Fibroblast of the aortic adventitia (primary cell): ENCODE measurements at regions not wholly inside any gene's neighbourhood (a gene's known extent, or its start where the extent isn't known, plus 50 kb on each side); places are given as distances from the start of the nearest gene placed in this dataset.

Source experiments
- DNase-seq: peaks from one replicate; pipeline ENCODE4 v3.0.0-alpha.2; 2010; ENCODE audit warnings: low read depth
- H3K4me3 ChIP-seq: 2 replicates; pipeline ENCODE4 v1.5.1; 2011; ENCODE audit warnings: low read depth, mild to moderate bottlenecking, control low read depth, low read length, moderate library complexity
- CTCF ChIP-seq: IDR thresholded peaks from 2 replicates; pipeline ENCODE4 v1.5.1; 2011; ENCODE audit warnings: mild to moderate bottlenecking, low read length, control low read depth, inconsistent platforms; ENCODE audit not compliant: insufficient read depth

- no peak for TF ChIP-seq CTCF
- H3K4me3 ChIP-seq: no peak overlapping the region
- DNase-seq: no peak
Measured at GRCh38 chr12:74614426-74614825, 76.8 kb downstream of the ATXN7L3B start.

- no peak for TF ChIP-seq CTCF
- no peak overlapping the region for H3K4me3 ChIP-seq
- DNase-seq: no peak
Measured at GRCh38 chr12:74619084-74619483, 81.4 kb downstream of the ATXN7L3B start.

- no peak for TF ChIP-seq CTCF
- no peak overlapping the region for H3K4me3 ChIP-seq
- no peak for DNase-seq
Measured at GRCh38 chr12:74619884-74620283, 82.2 kb downstream of the ATXN7L3B start.

- no peak for TF ChIP-seq CTCF
- no peak for DNase-seq
- H3K4me3 ChIP-seq: no peak overlapping the region
Measured at GRCh38 chr12:74620921-74621320, 83.3 kb downstream of the ATXN7L3B start.

GRCh38 chr12:74624201-74624600, 86.6 kb downstream of the ATXN7L3B start:
- no peak overlapping the region for H3K4me3 ChIP-seq
- no peak for TF ChIP-seq CTCF
- DNase-seq: no peak

GRCh38 chr12:74626397-74626796, 88.8 kb downstream of the ATXN7L3B start:
- DNase-seq: no peak
- TF ChIP-seq CTCF: no peak
- no peak overlapping the region for H3K4me3 ChIP-seq

GRCh38 chr12:74641262-74641661, 103.6 kb downstream of the ATXN7L3B start:
- no peak for TF ChIP-seq CTCF
- no peak for DNase-seq
- H3K4me3 ChIP-seq: no peak overlapping the region
